GM12872 (cell line): ENCODE measurements at regions not wholly inside any gene's neighbourhood (a gene's known extent, or its start where the extent isn't known, plus 50 kb on each side); places are given as distances from the start of the nearest gene placed in this dataset.

Experiments used
- CTCF ChIP-seq: IDR thresholded peaks from 3 replicates; pipeline ENCODE4 v1.5.1; 2011; ENCODE audit warnings: low read depth, mild to moderate bottlenecking, low read length, moderate library complexity; ENCODE audit not compliant: insufficient read depth

- TF ChIP-seq CTCF: no peak
These were observed 210.6 kb downstream of the IRS1 start for GRCh38 chr2:226589043-226589442.

DNA sequence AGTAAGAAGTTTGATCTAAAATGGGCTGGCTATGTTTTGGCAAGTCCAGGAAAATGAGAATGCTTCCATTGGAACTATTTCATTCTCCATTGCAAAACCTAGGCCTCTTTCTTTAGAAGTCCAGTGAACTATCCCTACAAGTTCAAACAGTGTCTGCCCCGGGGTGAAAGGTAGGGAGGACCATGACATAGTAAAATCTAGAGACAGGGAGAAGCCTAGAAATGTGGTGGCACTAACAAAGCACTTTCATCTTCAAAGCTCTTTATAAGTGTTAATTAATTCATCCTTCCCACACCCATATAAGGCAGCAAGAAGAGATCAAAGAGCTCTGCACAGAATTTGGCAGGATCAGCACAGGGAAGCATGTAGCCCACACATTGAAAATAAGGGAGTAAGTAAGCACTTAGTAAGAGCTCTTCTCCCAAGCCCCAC lies 214.5 kb downstream of the IRS1 start:
- no peak for TF ChIP-seq CTCF

DNA sequence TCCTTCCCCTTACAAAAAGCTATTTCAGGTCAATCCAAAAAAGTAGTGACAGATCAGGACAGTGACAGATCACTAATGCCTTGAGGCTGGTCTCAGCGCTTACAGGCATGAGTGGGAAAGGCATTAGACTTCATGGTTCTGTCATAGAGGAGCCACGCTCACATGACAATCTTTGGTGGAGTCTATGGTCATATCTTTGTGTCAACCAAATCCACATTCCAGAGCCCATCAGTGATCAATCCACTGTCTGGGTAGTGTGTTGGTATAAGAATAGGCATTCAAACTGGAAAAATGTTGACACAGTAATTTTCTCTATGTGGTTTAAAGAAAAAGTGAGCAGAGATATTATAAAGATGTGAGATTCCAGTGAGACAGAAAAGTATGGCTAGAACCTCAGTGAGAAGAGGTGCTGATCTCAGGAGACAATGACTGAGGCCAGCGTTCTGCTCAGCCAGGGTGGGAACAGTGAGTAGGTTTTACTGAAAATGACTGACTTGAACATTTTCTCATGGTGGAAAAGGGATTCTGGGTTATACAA lies 215.0 kb downstream of the IRS1 start:
- TF ChIP-seq CTCF: no peak

DNA sequence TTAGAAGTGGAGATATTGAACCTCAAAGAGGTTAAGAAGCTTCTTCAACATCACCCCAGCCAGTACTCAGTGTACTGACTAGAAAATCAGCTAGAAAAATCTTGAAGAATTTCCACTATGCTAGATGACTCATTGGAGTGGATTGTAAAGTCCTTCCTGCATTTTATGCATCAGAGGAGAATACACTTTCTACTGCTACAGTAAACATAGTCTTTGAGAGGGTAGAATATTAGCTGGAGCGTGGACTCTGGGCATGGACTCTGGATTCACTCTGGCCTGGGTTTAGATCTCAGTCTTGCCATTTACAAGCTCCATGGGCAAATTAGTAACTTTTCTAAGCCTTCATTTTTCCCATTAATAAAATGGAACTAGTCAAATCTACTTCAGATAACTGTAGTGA lies 215.9 kb downstream of the IRS1 start:
- TF ChIP-seq CTCF: no peak

- no peak for TF ChIP-seq CTCF
These were observed 218.0 kb downstream of the IRS1 start for GRCh38 chr2:226581661-226582060.

GRCh38 chr2:226581004-226581403 lies 218.6 kb downstream of the IRS1 start:
- no peak for TF ChIP-seq CTCF

GRCh38 chr2:226580403-226580802 lies 219.2 kb downstream of the IRS1 start:
- TF ChIP-seq CTCF: no peak

GRCh38 chr2:226579519-226579918 lies 220.1 kb downstream of the IRS1 start:
- no peak for TF ChIP-seq CTCF
